Trophoblast cell (in vitro differentiated cells and primary cell): ENCODE measurements at regions not wholly inside any gene's neighbourhood (a gene's known extent, or its start where the extent isn't known, plus 50 kb on each side); places are given as distances from the start of the nearest gene placed in this dataset.

Source experiments
- DNase-seq, 2 donors: peaks; one replicate each; pipeline ENCODE4 v3.0.0-alpha.2; 2016
- H2AFZ ChIP-seq: 2 replicates; pipeline ENCODE4 v1.6.1; 2013; ENCODE audit warnings: low read length, moderate library complexity, mild to moderate bottlenecking; ENCODE audit not compliant: insufficient read depth, poor library complexity
- H2AK5ac ChIP-seq: 2 replicates; pipeline ENCODE4 v1.6.1; 2013; ENCODE audit warnings: mild to moderate bottlenecking, low read length
- H2BK120ac ChIP-seq: 2 replicates; pipeline ENCODE4 v1.6.1; 2013; ENCODE audit warnings: low read length, mild to moderate bottlenecking, moderate library complexity; ENCODE audit not compliant: insufficient read depth, poor library complexity
- H2BK12ac ChIP-seq: 2 replicates; pipeline ENCODE4 v1.6.1; 2013; ENCODE audit warnings: mild to moderate bottlenecking, low read length, moderate library complexity
- H2BK5ac ChIP-seq: 2 replicates; pipeline ENCODE4 v1.6.1; 2013; ENCODE audit warnings: low read length, low read depth, moderate library complexity, mild to moderate bottlenecking; ENCODE audit not compliant: poor library complexity
- H3K14ac ChIP-seq: 2 replicates; pipeline ENCODE4 v1.6.1; 2013; ENCODE audit warnings: mild to moderate bottlenecking, low read length
- H3K18ac ChIP-seq: 2 replicates; pipeline ENCODE4 v1.6.1; 2013; ENCODE audit warnings: mild to moderate bottlenecking, low read length
- H3K23ac ChIP-seq: 2 replicates; pipeline ENCODE4 v1.6.1; 2013; ENCODE audit warnings: low read length
- H3K27ac ChIP-seq: 2 replicates; pipeline ENCODE4 v1.5.1; 2013; ENCODE audit warnings: low read depth, mild to moderate bottlenecking, inconsistent platforms, low read length, moderate library complexity
- H3K27me3 ChIP-seq: 2 replicates; pipeline ENCODE4 v1.6.1; 2013; ENCODE audit warnings: inconsistent platforms, mild to moderate bottlenecking, low read length, moderate library complexity; ENCODE audit not compliant: insufficient read depth
- H3K36me3 ChIP-seq, 2 experiments: 1 replicate in 1 of 2; 2 replicates in 1 of 2; pipeline ENCODE4 v1.6.1; 2013; ENCODE audit warnings: low read length in 2 of 2, mild to moderate bottlenecking in 2 of 2, moderate library complexity in 1 of 2; ENCODE audit not compliant: insufficient read depth in 2 of 2, control insufficient read depth in 1 of 2
- H3K4ac ChIP-seq: 2 replicates; pipeline ENCODE4 v1.6.1; 2013; ENCODE audit warnings: low read depth, mild to moderate bottlenecking, low read length, moderate library complexity
- H3K4me1 ChIP-seq, 2 experiments: 1 replicate in 1 of 2; 2 replicates in 1 of 2; pipeline ENCODE4 v1.6.1; 2013; ENCODE audit warnings: low read length in 2 of 2, mild to moderate bottlenecking in 2 of 2, moderate library complexity in 1 of 2; ENCODE audit not compliant: insufficient read depth in 2 of 2, control insufficient read depth in 1 of 2
- H3K4me2 ChIP-seq: 2 replicates; pipeline ENCODE4 v1.6.1; 2013; ENCODE audit warnings: inconsistent platforms, mild to moderate bottlenecking, low read length, moderate library complexity
- H3K4me3 ChIP-seq: 2 replicates; pipeline ENCODE4 v1.5.1; 2013; ENCODE audit warnings: mild to moderate bottlenecking, low read depth, low read length, inconsistent platforms
- H3K79me1 ChIP-seq: one replicate; pipeline ENCODE4 v1.6.1; 2013; ENCODE audit warnings: low read length
- H3K79me2 ChIP-seq: 2 replicates; pipeline ENCODE4 v1.6.1; 2013; ENCODE audit warnings: low read length, mild to moderate bottlenecking; ENCODE audit not compliant: control insufficient read depth, insufficient read depth, poor library complexity
- H3K9ac ChIP-seq: 2 replicates; pipeline ENCODE4 v1.6.1; 2013; ENCODE audit warnings: mild to moderate bottlenecking, low read length
- H3K9me3 ChIP-seq: 2 replicates; pipeline ENCODE4 v1.6.1; 2013; ENCODE audit warnings: low read depth, mild to moderate bottlenecking, control low read depth, inconsistent platforms, low read length; ENCODE audit not compliant: insufficient read depth
- H4K12ac ChIP-seq: 2 replicates; pipeline ENCODE4 v1.6.1; 2013; ENCODE audit warnings: low read depth, mild to moderate bottlenecking, low read length, moderate library complexity
- H4K8ac ChIP-seq: 2 replicates; pipeline ENCODE4 v1.6.1; 2013; ENCODE audit warnings: low read depth, mild to moderate bottlenecking, low read length, moderate library complexity
- H4K91ac ChIP-seq: one replicate; pipeline ENCODE4 v1.6.1; 2013; ENCODE audit warnings: low read depth, mild to moderate bottlenecking, low read length, moderate library complexity
- WGBS: extraction: QIAGEN DNeasy Blood & Tissue Kit; methylation state at CpG from one replicate; pipeline ENCODE4 v1.1.7; 2013; ENCODE audit warnings: missing lambda C conversion rate; ENCODE audit not compliant: insufficient read length, insufficient coverage; ENCODE audit errors: extremely low coverage; 5-methylcytosine and 5-hydroxymethylcytosine counted together

- Histone ChIP-seq H3K27me3 (no peaks in the 10 kb centered on the region), H4K8ac (no peak overlapping the region), H3K23ac (no peak overlapping the region), H3K79me1 (no peaks in the 10 kb centered on the region), H3K36me3 (no peaks in the 10 kb centered on the region), H3K27ac (no peak overlapping the region), H3K4me3 (no peak overlapping the region), H3K9me3 (no peaks in the 10 kb centered on the region), H2BK5ac (no peak overlapping the region), H2BK12ac (no peak overlapping the region), H2AK5ac (no peak overlapping the region), H3K79me2 (no peaks in the 10 kb centered on the region), H2BK120ac (no peak overlapping the region), H4K91ac (no peak overlapping the region), H3K18ac (no peak overlapping the region), H3K14ac (no peak overlapping the region), H4K12ac (no peak overlapping the region), H3K9ac (no peak overlapping the region), H2AFZ (no peak overlapping the region), H3K4me1 (peaks cover 0 to 2% of the 10 kb centered on the region in 2 experiments), H3K4me2 (no peak overlapping the region), H3K4ac (no peak overlapping the region)
- no peak for DNase-seq
- no CpG with 5 or more reads among the region's 14 CpGs for WGBS
Observed at GRCh38 chr11:69922596-69923111, 103.4 kb upstream of the FGF3 start.

- no peak for DNase-seq
- H3K79me1 ChIP-seq, result no peaks in the 10 kb centered on the region
- H2AK5ac ChIP-seq, result no peak overlapping the region
- H3K9ac ChIP-seq, result no peak overlapping the region
- H2AFZ ChIP-seq, result no peak overlapping the region
- H3K36me3 ChIP-seq, result no peaks in the 10 kb centered on the region
- no peak overlapping the region for H4K91ac ChIP-seq
- no CpG with 5 or more reads among the region's 7 CpGs for WGBS
- no peak overlapping the region for H2BK12ac ChIP-seq
- H3K23ac ChIP-seq, result no peak overlapping the region
- H2BK120ac ChIP-seq, result no peak overlapping the region
- no peak overlapping the region for H4K8ac ChIP-seq
- no peak overlapping the region for H3K27ac ChIP-seq
- no peak overlapping the region for H3K4me2 ChIP-seq
- H3K14ac ChIP-seq, result no peak overlapping the region
- no peak overlapping the region for H3K18ac ChIP-seq
- no peak overlapping the region for H3K4me3 ChIP-seq
- H3K27me3 ChIP-seq, result peaks cover 1% of the 10 kb centered on the region
- H2BK5ac ChIP-seq, result no peak overlapping the region
- no peaks in the 10 kb centered on the region for H3K79me2 ChIP-seq
- H4K12ac ChIP-seq, result no peak overlapping the region
- H3K4ac ChIP-seq, result no peak overlapping the region
- H3K4me1 ChIP-seq, result peaks cover 0 to 2% of the 10 kb centered on the region in 2 experiments
- H3K9me3 ChIP-seq, result no peaks in the 10 kb centered on the region
Observed at GRCh38 chr11:69923196-69923595, 104.0 kb upstream of the FGF3 start.

- Histone ChIP-seq H3K27ac (no peak overlapping the region), H3K14ac (no peak overlapping the region), H3K9ac (no peak overlapping the region), H3K9me3 (no peaks in the 10 kb centered on the region), H3K36me3 (no peaks in the 10 kb centered on the region), H2BK12ac (no peak overlapping the region), H3K4ac (no peak overlapping the region), H3K23ac (no peak overlapping the region), H3K4me2 (no peak overlapping the region), H3K27me3 (peaks cover 2% of the 10 kb centered on the region), H3K18ac (no peak overlapping the region), H4K91ac (no peak overlapping the region), H3K79me1 (no peaks in the 10 kb centered on the region), H2AFZ (no peak overlapping the region), H3K4me1 (peaks cover 0 to 2% of the 10 kb centered on the region in 2 experiments), H2BK5ac (no peak overlapping the region), H4K12ac (no peak overlapping the region), H2AK5ac (no peak overlapping the region), H3K4me3 (no peak overlapping the region), H4K8ac (no peak overlapping the region), H2BK120ac (no peak overlapping the region), H3K79me2 (no peaks in the 10 kb centered on the region)
- no peak for DNase-seq
- WGBS, result no CpG with 5 or more reads among the region's 13 CpGs
Observed at GRCh38 chr11:69923641-69924307, 104.6 kb upstream of the FGF3 start.

GRCh38 chr11:69924308-69925161 is 105.3 kb upstream of the FGF3 start:
- H3K36me3 ChIP-seq, result no peaks in the 10 kb centered on the region
- no peak overlapping the region for H3K4ac ChIP-seq
- H3K23ac ChIP-seq, result peak overlapping the region; percentile 17
- H3K9ac ChIP-seq, result no peak overlapping the region
- no peak overlapping the region for H3K4me3 ChIP-seq
- no peak for DNase-seq
- H4K12ac ChIP-seq, result no peak overlapping the region
- H2AFZ ChIP-seq, result no peak overlapping the region
- H3K4me2 ChIP-seq, result no peak overlapping the region
- no CpG with 5 or more reads among the region's 2 CpGs for WGBS
- no peak overlapping the region for H4K8ac ChIP-seq
- H3K4me1 ChIP-seq, result peaks cover 0 to 2% of the 10 kb centered on the region in 2 experiments
- H4K91ac ChIP-seq, result no peak overlapping the region
- peaks cover 2% of the 10 kb centered on the region for H3K27me3 ChIP-seq
- H3K27ac ChIP-seq, result no peak overlapping the region
- no peak overlapping the region for H2BK12ac ChIP-seq
- H3K14ac ChIP-seq, result no peak overlapping the region
- H3K79me2 ChIP-seq, result no peaks in the 10 kb centered on the region
- no peak overlapping the region for H3K18ac ChIP-seq
- H2BK120ac ChIP-seq, result no peak overlapping the region
- H2BK5ac ChIP-seq, result no peak overlapping the region
- H3K9me3 ChIP-seq, result no peaks in the 10 kb centered on the region
- no peaks in the 10 kb centered on the region for H3K79me1 ChIP-seq
- no peak overlapping the region for H2AK5ac ChIP-seq
